HG02763 (cell line): ENCODE measurements at regions not wholly inside any gene's neighbourhood (a gene's known extent, or its start where the extent isn't known, plus 50 kb on each side); places are given as distances from the start of the nearest gene placed in this dataset.
"Not testable (repeated sequence)": the region's sequence is repeated elsewhere in the genome, so short reads cannot be mapped to it uniquely, and the experiment has no call there.

Experiments
- ATAC-seq: cut with Tn5 transposase; IDR thresholded peaks from one replicate; pipeline ENCODE4 v1.9.1; 2021; ENCODE audit warnings: mild to moderate bottlenecking, moderate library complexity; ENCODE audit not compliant: unreplicated experiment

- ATAC-seq, result no peak
Measured at GRCh38 chr21:27045281-27045985, 78.5 kb upstream of the ADAMTS5 start.

- no peak for ATAC-seq
Measured at GRCh38 chr21:27043377-27043776, 76.5 kb upstream of the ADAMTS5 start.

DNA sequence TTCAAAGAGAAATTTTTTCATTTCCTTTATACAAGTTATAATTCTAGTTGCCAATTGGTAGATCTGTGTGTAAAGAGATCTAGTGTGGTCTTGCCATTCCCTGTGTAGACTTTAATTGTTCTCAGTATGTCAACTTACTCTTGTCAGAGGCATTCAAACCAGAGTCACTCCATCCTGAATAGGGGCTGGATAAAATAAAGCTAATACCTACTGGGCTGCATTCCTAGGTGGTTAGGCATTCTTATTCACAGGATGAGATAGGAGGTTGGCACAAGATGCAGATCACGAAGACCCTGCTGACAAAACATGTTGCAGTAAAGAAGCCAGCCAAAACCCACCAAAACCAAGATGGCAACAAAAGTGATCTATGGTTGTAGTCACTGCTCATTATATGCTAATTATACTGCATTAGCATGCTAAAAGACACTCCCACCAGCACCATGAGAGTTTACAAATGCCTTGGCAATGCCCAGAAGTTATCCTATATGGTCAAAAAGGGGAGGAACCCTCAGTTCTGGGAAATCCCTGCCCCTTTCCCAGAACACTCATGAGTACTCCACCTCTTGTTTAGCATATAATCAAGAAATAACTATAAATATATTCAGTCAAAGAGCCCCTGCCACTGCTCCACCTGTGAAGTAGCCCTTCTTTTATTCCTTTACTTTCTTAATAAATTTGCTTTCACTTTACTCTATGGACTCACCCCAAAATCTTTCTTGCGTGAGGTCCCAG, 74.0 kb upstream of the ADAMTS5 start:
- ATAC-seq, result no peak

DNA sequence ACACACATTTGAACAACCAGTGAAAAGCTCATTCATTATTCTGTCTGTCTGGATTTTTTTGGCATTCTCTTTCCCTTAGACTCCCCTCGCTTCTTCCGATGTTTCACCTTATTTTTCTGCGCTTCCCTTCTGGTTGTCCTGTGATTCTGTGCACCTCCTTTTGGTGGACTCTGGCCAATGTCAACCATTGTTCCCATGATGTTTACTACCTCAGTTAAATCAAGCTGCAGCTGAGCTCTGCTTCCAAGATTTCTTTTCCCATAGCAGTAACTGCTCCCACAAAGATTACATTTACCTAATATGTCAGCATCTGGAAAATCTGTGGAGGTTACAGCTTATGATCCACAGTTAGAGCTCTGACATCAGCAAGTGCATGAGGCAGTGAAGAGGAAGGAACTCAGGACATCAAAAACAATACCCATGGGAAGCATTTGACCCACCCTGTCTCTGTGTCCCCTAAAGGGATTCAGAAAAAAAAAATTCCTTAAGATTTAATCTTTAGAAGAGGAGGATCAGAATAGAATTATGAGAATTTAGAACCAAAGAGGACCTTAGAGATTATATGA, 69.9 kb upstream of the ADAMTS5 start:
- ATAC-seq, result no peak

DNA sequence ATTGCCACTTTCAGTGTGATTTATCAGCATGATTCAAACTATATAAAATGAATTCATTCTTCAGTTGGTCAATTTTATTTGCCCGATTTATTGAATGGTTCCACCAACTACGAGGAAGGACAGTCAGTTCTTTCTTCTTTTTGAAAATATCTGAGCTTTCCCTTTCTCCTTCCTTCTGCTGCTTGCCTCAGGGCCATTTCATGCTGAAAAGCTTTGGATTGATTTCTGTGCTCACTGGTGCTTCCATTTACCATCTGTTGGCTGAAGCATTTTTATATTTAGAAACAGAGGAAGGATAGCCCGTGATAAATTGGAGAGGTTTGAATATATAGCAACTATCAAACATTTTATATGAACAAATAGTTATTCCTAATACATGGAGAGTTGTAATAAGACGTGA, 68.9 kb upstream of the ADAMTS5 start:
- no peak for ATAC-seq

DNA sequence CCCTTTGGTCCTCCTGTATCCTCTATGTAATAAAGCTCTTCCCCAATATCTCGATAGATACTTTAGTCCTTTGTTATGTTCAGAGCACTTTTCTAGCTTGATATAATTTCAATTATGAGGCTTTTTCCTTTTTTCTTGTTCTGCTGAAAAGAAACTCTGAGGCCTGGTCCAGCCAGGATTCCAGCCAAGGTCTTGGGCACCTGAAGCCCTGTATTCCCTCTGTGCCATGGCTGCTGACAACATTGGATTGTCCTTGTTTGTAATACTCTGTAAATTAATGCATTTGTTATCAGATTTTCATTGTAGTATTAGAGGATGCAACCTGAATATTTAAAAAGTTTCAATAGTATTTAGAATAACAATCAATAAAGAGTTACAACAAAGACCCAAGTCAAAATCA, 67.9 kb upstream of the ADAMTS5 start:
- ATAC-seq, result no peak

GRCh38 chr21:27033471-27033870, 66.6 kb upstream of the ADAMTS5 start:
- ATAC-seq, result no peak

- ATAC-seq, result no peak
Measured at GRCh38 chr21:27026501-27026900, 59.6 kb upstream of the ADAMTS5 start.

DNA sequence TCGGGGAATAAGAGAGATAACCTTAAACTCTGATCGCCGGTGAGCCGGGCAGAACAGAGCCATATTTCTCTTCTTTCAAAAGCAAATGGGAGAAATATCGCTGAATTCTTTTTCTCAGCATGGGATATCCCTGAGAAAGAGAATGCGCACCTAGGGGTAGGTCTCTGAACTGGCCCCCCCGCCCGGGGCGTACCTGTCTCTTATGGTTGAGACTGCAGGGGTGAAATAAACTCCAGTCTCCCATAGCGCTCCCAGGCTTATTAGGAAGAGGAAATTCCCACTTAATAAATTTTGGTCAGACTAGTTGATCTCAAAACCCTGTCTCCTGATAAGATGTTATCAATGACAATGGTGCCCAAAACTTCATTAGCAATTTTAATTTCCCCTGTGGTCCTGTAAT, 58.8 kb upstream of the ADAMTS5 start:
- not testable (repeated sequence) for ATAC-seq

DNA sequence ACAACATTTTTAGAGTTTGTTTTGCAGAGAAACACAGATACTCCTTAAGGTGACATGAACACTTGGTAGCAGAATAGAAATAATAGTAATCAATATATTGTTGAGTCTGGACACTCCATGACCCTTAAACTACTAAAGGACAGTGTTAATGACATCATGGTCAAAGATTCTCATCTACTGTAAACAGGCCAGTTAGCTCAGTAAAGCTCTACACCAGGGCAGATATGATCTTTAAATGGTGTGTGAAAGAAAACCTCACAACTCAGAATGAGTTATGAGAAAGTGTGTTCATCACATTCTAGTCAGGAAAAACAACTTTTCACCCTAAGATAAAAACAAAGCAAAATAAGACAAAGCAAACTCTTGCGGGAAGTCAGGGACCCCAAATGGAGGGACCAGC, 58.1 kb upstream of the ADAMTS5 start:
- ATAC-seq, result no peak

GRCh38 chr21:27024301-27024700, 57.4 kb upstream of the ADAMTS5 start:
- no peak for ATAC-seq

DNA sequence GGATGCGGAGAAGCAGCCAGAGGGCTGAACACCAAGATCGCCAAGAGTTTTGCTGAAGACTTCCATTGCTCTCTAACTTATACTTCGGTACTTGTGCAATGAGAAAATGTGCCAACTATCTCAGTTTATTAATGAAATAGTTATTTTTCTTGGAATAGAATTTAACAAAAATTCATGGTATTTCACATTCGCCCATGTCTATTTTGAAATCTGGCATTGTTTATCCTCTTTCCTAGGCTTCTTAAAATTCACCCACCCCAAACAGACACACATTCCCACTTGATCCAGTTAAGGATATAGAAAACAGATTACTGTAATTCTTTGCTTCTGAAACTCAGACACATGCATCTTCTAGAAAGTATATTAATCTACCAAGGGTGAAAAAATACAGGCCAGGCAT, 56.3 kb upstream of the ADAMTS5 start:
- no peak for ATAC-seq

DNA sequence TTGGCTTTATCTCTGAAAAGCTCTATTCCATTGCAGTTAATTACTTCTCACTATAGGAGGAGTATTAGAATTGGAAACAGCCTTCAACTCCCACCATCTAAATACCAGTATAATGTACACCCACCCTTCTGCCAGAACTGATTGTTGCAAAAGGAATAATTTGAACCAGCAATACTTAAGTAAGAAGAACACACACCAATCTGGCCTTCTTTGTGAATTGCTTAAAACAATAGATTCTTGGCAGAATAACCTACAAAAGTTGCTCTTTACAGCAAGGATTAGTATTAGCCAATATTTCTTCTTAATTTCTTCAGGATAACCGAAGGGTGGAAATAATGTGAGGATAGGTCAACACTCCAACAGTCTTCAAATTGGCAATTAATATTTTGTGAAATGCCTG, 54.9 kb upstream of the ADAMTS5 start:
- ATAC-seq, result no peak

DNA sequence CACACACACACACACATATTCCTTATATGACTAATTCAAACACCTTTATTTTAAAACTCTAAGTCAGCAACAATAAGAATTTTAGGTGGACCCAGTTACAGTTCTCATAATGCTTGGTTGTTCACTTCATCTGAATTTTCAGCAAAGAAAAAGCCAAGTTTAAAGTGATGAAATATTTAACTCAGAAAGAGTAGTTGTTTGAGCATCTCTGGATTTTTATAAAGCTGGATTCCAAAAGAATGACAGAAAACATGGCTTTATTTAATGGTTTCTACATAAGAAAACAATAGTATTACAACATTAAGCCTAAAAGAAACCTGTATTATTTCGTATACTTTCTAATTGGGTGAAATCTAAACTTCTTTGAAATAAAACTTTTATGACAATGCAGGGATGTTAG, 54.2 kb upstream of the ADAMTS5 start:
- ATAC-seq, result no peak

DNA sequence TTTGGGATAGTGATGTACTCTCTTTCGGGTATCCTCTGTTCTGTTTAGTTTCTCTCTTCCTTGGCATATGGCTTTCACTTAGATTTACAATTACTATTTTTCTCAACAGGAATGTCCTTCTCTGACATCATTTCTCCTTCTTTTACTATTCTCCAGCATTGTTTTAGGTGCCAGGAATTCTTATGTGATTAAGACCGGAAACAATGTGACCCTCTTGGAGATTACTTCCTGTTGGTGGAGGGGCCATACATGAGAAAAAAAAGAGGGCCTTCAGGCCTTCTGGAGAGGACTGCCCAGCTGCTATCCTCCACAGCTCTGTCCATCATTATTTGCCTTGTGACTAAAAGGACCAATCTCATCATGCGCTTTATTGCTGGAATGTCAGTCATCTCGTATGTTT, 50.4 kb upstream of the ADAMTS5 start:
- no peak for ATAC-seq
